Lung (tissue), 11 donors: ENCODE measurements at regions not wholly inside any gene's neighbourhood (a gene's known extent, or its start where the extent isn't known, plus 50 kb on each side); places are given as distances from the start of the nearest gene placed in this dataset.
"Not testable (repeated sequence)": the region's sequence is repeated elsewhere in the genome, so short reads cannot be mapped to it uniquely, and the experiment has no call there.

Experiments used
- ATAC-seq: fragments of 200-7000 bp; cut with Tn5 transposase; one replicate; pipeline ENCODE4 v1.9.1; 2020; ENCODE audit warnings: moderate number of reproducible peaks; ENCODE audit not compliant: insufficient read depth, low FRiP score
- DNase-seq, 3 donors: peaks; one replicate each; pipeline ENCODE4 v3.0.0-alpha.2; 2013 to 2017
- H3K27ac ChIP-seq, 2 donors: one replicate each; pipeline ENCODE4 v1.5.1; 2013; ENCODE audit warnings: mild to moderate bottlenecking in 2 of 2, moderate library complexity in 2 of 2, control low read depth in 1 of 2, inconsistent platforms in 1 of 2, low read depth in 1 of 2, low read length in 1 of 2
- H3K27me3 ChIP-seq, 3 donors: one replicate each; pipeline ENCODE4 v1.5.1; 2013; ENCODE audit warnings: low read length in 2 of 3; ENCODE audit not compliant: control insufficient read depth in 3 of 3, insufficient read depth in 3 of 3
- H3K36me3 ChIP-seq, 4 donors: one replicate each; pipeline ENCODE4 v1.5.1; 2013; ENCODE audit warnings: low read length in 4 of 4, mild to moderate bottlenecking in 1 of 4, moderate library complexity in 1 of 4; ENCODE audit not compliant: control insufficient read depth in 4 of 4, insufficient read depth in 4 of 4
- H3K4me1 ChIP-seq, 5 donors: one replicate each; pipeline ENCODE4 v1.5.1; 2013; ENCODE audit warnings: low read length in 5 of 5, mild to moderate bottlenecking in 2 of 5, moderate library complexity in 1 of 5; ENCODE audit not compliant: control insufficient read depth in 5 of 5, insufficient read depth in 5 of 5
- H3K4me3 ChIP-seq: one replicate; pipeline ENCODE4 v1.5.1; 2013; ENCODE audit warnings: mild to moderate bottlenecking, control low read depth, moderate library complexity
- H3K9ac ChIP-seq, 2 donors: one replicate each; pipeline ENCODE4 v1.5.1; 2013; ENCODE audit warnings: low read length in 2 of 2, control low read depth in 1 of 2; ENCODE audit not compliant: insufficient read depth in 1 of 2
- H3K9me3 ChIP-seq, 4 donors: one replicate each; pipeline ENCODE4 v1.5.1; 2013; ENCODE audit warnings: low read length in 3 of 4, mild to moderate bottlenecking in 1 of 4, moderate library complexity in 1 of 4; ENCODE audit not compliant: control insufficient read depth in 4 of 4, insufficient read depth in 3 of 4
- WGBS, 2 donors: extraction: QIAGEN DNeasy Blood & Tissue Kit; methylation state at CpG; one replicate each; pipeline ENCODE4 v1.1.7; 2013; 5-methylcytosine and 5-hydroxymethylcytosine counted together
- TF ChIP-seq, protein P1 (sequence below): IDR thresholded peaks from 2 replicates; pipeline ENCODE4 v1.5.1; 2012; ENCODE audit warnings: mild to moderate bottlenecking; ENCODE audit errors: control extremely low read depth, extremely low read depth
- donor health status: control.
- donor health status: control.
- donor health status: Bipolar disorder and iron deficiency.
- donor health status: healthy.
- donor health status: DM: yes; HTN: yes; CAD: no.

DNA sequence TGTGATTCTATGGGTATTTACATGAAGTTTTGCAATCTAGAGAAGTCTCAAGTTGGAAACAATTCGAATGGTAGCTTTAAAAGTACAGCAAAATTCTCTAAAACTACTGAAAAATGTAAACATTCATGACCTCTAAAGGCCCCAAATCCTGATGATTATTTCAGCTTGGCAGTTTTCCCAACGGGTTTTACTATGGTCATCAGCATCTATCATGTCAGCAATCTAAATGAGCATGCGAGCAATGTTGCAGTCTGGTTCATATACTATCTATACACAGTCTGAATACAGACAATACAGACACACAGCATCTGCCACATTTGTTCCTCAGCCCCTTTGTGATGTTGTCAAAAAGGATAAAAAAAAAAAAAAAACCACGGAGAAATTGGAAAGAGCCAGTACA lies 790.3 kb upstream of the HTR2C start:
- 59 to 71% methylated on average over 4 of the region's 4 CpGs for WGBS, 2 donors
- ATAC-seq: no peak
- no peak overlapping the region for H3K27ac ChIP-seq
- peaks cover 0 to 28% (median 5%) of the 10 kb centered on the region in 3 donors for H3K27me3 ChIP-seq
- no peak overlapping the region for H3K4me3 ChIP-seq
- H3K4me1 ChIP-seq: no peaks in the 10 kb centered on the region
- DNase-seq: peak in 2 of 3 donors; percentile 61 to 67
- H3K9ac ChIP-seq: no peak overlapping the region
- TF ChIP-seq, protein P1, sequence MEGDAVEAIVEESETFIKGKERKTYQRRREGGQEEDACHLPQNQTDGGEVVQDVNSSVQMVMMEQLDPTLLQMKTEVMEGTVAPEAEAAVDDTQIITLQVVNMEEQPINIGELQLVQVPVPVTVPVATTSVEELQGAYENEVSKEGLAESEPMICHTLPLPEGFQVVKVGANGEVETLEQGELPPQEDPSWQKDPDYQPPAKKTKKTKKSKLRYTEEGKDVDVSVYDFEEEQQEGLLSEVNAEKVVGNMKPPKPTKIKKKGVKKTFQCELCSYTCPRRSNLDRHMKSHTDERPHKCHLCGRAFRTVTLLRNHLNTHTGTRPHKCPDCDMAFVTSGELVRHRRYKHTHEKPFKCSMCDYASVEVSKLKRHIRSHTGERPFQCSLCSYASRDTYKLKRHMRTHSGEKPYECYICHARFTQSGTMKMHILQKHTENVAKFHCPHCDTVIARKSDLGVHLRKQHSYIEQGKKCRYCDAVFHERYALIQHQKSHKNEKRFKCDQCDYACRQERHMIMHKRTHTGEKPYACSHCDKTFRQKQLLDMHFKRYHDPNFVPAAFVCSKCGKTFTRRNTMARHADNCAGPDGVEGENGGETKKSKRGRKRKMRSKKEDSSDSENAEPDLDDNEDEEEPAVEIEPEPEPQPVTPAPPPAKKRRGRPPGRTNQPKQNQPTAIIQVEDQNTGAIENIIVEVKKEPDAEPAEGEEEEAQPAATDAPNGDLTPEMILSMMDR: no peak
- no peaks in the 10 kb centered on the region for H3K9me3 ChIP-seq
- no peaks in the 10 kb centered on the region for H3K36me3 ChIP-seq

DNA sequence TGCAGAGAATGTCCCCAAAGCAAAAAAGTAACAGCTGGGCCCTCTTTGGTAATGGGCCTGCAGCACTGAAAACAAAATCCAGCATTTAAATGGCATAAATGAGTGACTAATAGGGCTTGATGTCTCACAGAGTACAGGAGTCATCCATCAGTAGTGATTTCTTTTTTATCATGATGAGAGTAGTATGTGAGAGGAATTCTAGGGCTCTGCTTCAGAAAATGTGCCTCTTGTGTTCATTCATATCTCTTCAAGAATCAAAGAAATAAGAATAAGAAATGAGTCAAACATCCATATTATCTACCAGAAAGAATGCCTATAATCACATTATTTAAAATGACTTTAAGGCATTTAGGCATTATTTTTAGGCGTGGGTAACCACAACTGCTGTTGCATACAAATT lies 792.9 kb upstream of the HTR2C start:
- Histone ChIP-seq H3K4me3 (no peak overlapping the region), H3K9ac (no peak overlapping the region), H3K4me1 (no peaks in the 10 kb centered on the region), H3K36me3 (no peaks in the 10 kb centered on the region), H3K9me3 (no peaks in the 10 kb centered on the region), H3K27ac (no peak overlapping the region), H3K27me3 (peaks cover 0 to 27% (median 5%) of the 10 kb centered on the region in 3 donors)
- TF ChIP-seq, protein P1: no peak
- 63 to 79% methylated on average over 1 of the region's 1 CpG for WGBS, 2 donors
- no peak for ATAC-seq
- DNase-seq: no peak

DNA sequence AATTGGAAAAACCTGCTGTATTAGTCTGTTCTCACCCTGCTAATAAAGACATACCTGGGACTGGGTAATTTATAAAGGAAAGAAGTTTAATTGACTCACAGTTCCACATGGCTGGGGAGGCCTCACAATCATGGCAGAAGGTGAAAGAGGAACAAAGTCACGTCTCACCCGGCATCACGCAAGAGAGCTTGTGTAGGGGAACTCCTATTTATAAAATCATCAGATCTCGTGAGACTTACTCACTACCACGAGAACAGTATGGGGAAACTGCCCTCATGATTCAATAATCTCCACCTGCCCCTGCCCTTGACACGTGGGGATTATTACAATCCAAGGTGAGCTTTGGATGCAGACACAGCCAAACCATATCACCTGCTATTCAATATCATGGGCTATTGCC lies 799.1 kb upstream of the HTR2C start:
- H3K9me3 ChIP-seq, DNase-seq, H3K36me3 ChIP-seq, ATAC-seq, H3K9ac ChIP-seq, H3K4me1 ChIP-seq, H3K4me3 ChIP-seq, H3K27ac ChIP-seq: not testable (repeated sequence)
- WGBS, 2 donors: 61 to 79% methylated on average over 6 of the region's 6 CpGs
- peaks cover 0 to 20% (median 5%) of the 10 kb centered on the region in 3 donors for H3K27me3 ChIP-seq

DNA sequence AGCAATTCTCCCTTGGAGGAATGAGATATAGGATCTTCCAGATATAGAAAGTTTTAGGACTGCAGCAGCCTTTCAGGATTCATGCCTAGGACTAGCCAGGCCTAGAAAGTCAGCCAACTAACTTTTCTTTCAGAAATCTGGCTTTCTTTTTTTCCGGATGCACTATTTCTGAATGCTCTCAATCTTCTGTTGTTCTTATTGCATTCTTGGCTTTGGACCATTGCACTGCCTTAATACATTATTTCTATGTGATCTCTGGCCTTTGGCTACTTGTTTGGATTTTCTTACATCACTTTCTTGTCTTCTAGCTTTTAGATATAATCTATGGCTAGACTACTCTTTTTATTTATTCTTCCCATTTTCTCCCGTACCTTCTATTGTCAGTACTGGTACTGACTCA lies 813.1 kb upstream of the HTR2C start:
- Histone ChIP-seq H3K4me1 (peaks cover 0 to 6% (median 0%) of the 10 kb centered on the region in 5 donors), H3K4me3 (no peak overlapping the region), H3K9ac (no peak overlapping the region), H3K27me3 (peaks cover 5 to 48% (median 24%) of the 10 kb centered on the region in 3 donors), H3K9me3 (no peaks in the 10 kb centered on the region), H3K27ac (no peak overlapping the region), H3K36me3 (no peaks in the 10 kb centered on the region)
- 77 to 84% methylated on average over 2 of the region's 2 CpGs for WGBS, 2 donors
- TF ChIP-seq, protein P1: no peak
- peak in 1 of 3 donors; percentile 18 for DNase-seq
- no peak for ATAC-seq
